ENCODE measurements at regions not wholly inside any gene's neighbourhood (a gene's known extent, or its start where the extent isn't known, plus 50 kb on each side); places are given as distances from the start of the nearest gene placed in this dataset.

DNA sequence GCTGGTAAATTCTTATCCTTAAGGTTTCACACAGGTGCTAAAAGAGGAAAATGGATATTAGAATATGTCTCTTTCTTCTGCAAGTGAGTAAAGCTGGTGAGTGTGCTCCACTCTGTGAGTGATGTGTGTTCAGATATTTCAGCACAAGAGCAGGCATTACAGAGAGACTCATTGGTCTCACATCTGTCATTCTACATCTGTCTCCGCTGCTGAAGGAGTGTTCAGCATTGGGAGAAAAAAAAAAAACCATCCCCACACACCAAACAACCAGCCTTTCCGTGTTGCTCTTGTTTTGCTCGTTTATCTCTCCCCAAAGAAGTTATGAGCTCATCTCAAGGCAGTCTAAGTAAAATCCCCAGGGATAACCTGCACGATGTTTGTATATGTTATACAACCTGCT lies 283.9 kb upstream of the SPHKAP start:
- H3K27ac ChIP-seq: no peak overlapping the region
- no peaks in the 10 kb centered on the region for H3K27me3 ChIP-seq (replicated peaks; ENCODE audit: insufficient read depth)
- H3K4me1 ChIP-seq (replicated peaks): no peaks in the 10 kb centered on the region
- TF ChIP-seq POLR2AphosphoS5 (IDR thresholded peaks at IDR 0.05) (no peak), POLR2A (IDR thresholded peaks at IDR 0.05) (no peak)
- TF ChIP-seq, protein P1, sequence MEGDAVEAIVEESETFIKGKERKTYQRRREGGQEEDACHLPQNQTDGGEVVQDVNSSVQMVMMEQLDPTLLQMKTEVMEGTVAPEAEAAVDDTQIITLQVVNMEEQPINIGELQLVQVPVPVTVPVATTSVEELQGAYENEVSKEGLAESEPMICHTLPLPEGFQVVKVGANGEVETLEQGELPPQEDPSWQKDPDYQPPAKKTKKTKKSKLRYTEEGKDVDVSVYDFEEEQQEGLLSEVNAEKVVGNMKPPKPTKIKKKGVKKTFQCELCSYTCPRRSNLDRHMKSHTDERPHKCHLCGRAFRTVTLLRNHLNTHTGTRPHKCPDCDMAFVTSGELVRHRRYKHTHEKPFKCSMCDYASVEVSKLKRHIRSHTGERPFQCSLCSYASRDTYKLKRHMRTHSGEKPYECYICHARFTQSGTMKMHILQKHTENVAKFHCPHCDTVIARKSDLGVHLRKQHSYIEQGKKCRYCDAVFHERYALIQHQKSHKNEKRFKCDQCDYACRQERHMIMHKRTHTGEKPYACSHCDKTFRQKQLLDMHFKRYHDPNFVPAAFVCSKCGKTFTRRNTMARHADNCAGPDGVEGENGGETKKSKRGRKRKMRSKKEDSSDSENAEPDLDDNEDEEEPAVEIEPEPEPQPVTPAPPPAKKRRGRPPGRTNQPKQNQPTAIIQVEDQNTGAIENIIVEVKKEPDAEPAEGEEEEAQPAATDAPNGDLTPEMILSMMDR (IDR thresholded peaks at IDR 0.05): no peak
- no peaks in the 10 kb centered on the region for H3K9me3 ChIP-seq
- 62% methylated on average over 4 of the region's 4 CpGs for WGBS
- no peaks in the 10 kb centered on the region for H3K36me3 ChIP-seq
- DNase-seq (ENCODE audit: low spot score): no peak
- intact Hi-C loops (cut with DNase I): no loop called here
- H3K4me3 ChIP-seq: no peak overlapping the region

DNA sequence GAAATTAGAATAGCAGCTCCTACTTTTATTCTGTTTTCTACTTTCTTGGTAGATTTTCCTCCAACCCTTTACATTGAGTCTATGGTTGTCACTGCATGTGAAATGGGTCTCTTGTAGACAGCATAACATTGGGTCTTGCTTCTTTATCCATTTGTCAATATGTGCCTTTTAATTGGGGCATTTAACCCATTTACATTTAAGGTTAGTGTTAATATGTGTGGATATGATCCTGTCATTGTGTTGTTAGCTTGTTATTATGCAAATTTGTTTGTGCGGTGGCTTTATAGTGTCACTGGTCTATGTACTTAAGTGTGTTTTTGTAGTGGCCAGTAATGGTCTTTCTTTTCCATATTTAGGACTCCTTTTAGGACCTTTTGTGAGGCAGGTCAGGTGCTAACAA lies 276.9 kb upstream of the SPHKAP start:
- Histone ChIP-seq H3K4me3 (no peak overlapping the region), H3K9me3 (no peaks in the 10 kb centered on the region), H3K4me1 (replicated peaks) (no peaks in the 10 kb centered on the region), H3K27me3 (replicated peaks; ENCODE audit: insufficient read depth) (no peaks in the 10 kb centered on the region), H3K27ac (no peak overlapping the region), H3K36me3 (no peaks in the 10 kb centered on the region)
- no peak for DNase-seq (ENCODE audit: low spot score)
- intact Hi-C loops (cut with DNase I): no loop called here
- 96% methylated on average over 1 of the region's 1 CpG for WGBS
- TF ChIP-seq, protein P1 (IDR thresholded peaks at IDR 0.05): no peak
- no peak for TF ChIP-seq POLR2A (IDR thresholded peaks at IDR 0.05)
- TF ChIP-seq POLR2AphosphoS5 (IDR thresholded peaks at IDR 0.05): no peak

DNA sequence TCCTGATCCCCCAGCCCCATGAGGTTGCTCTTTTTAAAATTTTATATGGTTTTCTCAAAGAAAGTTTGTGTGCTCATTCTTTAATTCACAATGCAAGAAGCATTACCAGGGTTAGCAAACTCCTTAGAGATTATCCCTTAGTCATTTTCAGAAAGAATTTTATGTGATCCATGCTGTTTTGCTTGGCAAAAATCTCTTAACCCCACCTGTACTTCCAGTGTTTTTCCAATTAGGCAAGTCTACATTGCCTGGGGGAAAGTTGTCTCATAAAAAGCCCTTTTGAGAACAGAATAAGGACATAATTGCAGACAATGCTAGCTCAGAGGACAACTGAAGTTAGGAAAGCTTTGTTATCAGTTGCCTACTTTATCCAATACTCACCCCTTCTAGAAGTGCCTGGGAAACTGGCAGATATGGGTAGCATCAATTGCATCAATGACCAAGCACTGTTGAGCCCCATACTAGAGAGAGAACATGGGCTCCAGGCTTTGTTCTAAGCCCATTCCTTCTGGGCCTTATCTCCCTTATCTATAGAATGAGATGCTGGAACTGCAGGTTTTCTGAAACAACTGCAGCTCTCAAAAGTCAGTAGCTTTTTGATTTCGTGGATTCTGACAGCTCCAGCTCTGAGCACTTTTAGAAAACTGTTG lies 265.9 kb upstream of the SPHKAP start:
- Histone ChIP-seq H3K27ac (no peak overlapping the region), H3K9me3 (no peaks in the 10 kb centered on the region), H3K36me3 (no peaks in the 10 kb centered on the region), H3K4me1 (replicated peaks) (no peaks in the 10 kb centered on the region), H3K27me3 (replicated peaks; ENCODE audit: insufficient read depth) (no peaks in the 10 kb centered on the region), H3K4me3 (no peak overlapping the region)
- 33% methylated on average over 1 of the region's 1 CpG for WGBS
- TF ChIP-seq, protein P1 (IDR thresholded peaks at IDR 0.05): no peak
- TF ChIP-seq POLR2A (IDR thresholded peaks at IDR 0.05): no peak
- TF ChIP-seq POLR2AphosphoS5 (IDR thresholded peaks at IDR 0.05): no peak
- no peak for DNase-seq (ENCODE audit: low spot score)
- intact Hi-C loops (cut with DNase I): no loop called here

DNA sequence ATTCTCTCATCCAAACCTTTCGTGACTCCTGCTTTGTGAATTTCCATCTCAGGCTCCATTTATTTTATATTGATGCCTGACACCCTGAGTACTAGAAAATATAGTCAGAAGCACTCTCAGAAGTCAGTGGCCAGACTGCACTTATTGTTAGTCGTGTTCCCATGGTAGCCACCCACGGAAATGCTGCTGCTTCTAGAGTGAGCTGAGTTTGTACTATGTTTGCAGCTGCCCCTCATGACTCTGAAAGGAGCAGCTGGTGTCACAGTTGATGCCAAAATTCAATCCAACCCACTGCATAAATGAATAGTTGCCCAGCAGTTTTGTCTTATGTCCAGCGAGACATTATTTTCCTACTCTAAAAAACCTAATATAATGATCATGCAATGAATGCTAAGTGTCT lies 265.2 kb upstream of the SPHKAP start:
- Histone ChIP-seq H3K36me3 (no peaks in the 10 kb centered on the region), H3K27ac (no peak overlapping the region), H3K4me3 (no peak overlapping the region), H3K27me3 (replicated peaks; ENCODE audit: insufficient read depth) (no peaks in the 10 kb centered on the region), H3K4me1 (replicated peaks) (no peaks in the 10 kb centered on the region), H3K9me3 (no peaks in the 10 kb centered on the region)
- intact Hi-C loops (cut with DNase I): no loop called here
- no peak for DNase-seq (ENCODE audit: low spot score)
- TF ChIP-seq, protein P1 (IDR thresholded peaks at IDR 0.05): no peak
- no peak for TF ChIP-seq POLR2AphosphoS5 (IDR thresholded peaks at IDR 0.05)
- 60% methylated on average over 4 of the region's 4 CpGs for WGBS

DNA sequence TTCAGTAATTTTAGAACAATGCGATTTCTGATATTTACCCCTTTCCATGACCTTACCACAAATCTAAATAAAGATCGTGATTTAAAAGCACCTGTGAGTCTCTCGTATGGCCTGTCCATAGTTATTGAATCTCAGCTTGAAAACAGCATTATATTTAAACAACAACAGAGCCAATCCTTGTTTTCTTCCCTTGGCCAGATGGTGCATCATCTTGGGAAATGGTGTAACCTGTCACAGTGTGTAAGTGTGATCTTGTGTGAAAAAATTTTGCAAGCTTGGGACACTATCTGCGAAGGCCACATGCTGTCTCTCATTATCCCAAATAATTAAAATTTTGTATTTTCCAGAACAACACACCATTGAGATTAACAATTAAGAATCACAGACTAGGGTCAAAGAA lies 262.7 kb upstream of the SPHKAP start:
- WGBS: 82% methylated on average over 4 of the region's 4 CpGs
- no peaks in the 10 kb centered on the region for H3K36me3 ChIP-seq
- no peaks in the 10 kb centered on the region for H3K9me3 ChIP-seq
- intact Hi-C loops (cut with DNase I): no loop called here
- no peaks in the 10 kb centered on the region for H3K4me1 ChIP-seq (replicated peaks)
- TF ChIP-seq POLR2AphosphoS5 (IDR thresholded peaks at IDR 0.05): no peak
- TF ChIP-seq POLR2A (IDR thresholded peaks at IDR 0.05): no peak
- TF ChIP-seq, protein P1 (IDR thresholded peaks at IDR 0.05): no peak
- H3K27me3 ChIP-seq (replicated peaks; ENCODE audit: insufficient read depth): no peaks in the 10 kb centered on the region
- no peak overlapping the region for H3K4me3 ChIP-seq
- no peak overlapping the region for H3K27ac ChIP-seq
- DNase-seq (ENCODE audit: low spot score): no peak
